Heart right ventricle (tissue), 16 donors: ENCODE measurements at regions not wholly inside any gene's neighbourhood (a gene's known extent, or its start where the extent isn't known, plus 50 kb on each side); places are given as distances from the start of the nearest gene placed in this dataset.

ENCODE experiments used
- ATAC-seq, 8 donors: fragments of 200-7000 bp; cut with Tn5 transposase; one replicate each; pipeline ENCODE4 v1.9.1; 2020; ENCODE audit warnings: mild to moderate bottlenecking in 8 of 8, moderate library complexity in 8 of 8, moderate number of reproducible peaks in 1 of 8
- DNase-seq, 2 donors: peaks; one replicate each; pipeline ENCODE4 v3.0.0-alpha.2; 2020
- H3K27ac ChIP-seq, 10 donors: fragments of 200-600 bp; sonication (generic) in 2 of 10; one replicate each; pipeline versions ENCODE4 v1.5.0 to v1.8.0; 2020 to 2022; ENCODE audit warnings: mild to moderate bottlenecking in 3 of 10
- H3K27me3 ChIP-seq, 7 donors: fragments of 200-600 bp; one replicate each; pipeline ENCODE4 v1.8.0; 2021 to 2022; ENCODE audit warnings: mild to moderate bottlenecking in 2 of 7
- H3K36me3 ChIP-seq, 9 donors: fragments of 200-600 bp; sonication (generic) in 1 of 9; one replicate each; pipeline versions ENCODE4 v1.5.0 to v1.8.0; 2020 to 2022; ENCODE audit warnings: mild to moderate bottlenecking in 2 of 9
- H3K4me1 ChIP-seq, 9 donors: fragments of 200-600 bp; sonication (generic) in 1 of 9; one replicate each; pipeline versions ENCODE4 v1.5.0 to v1.8.0; 2020 to 2022; ENCODE audit warnings: mild to moderate bottlenecking in 4 of 9
- H3K4me3 ChIP-seq, 10 donors: fragments of 200-600 bp; sonication (generic) in 2 of 10; one replicate each; pipeline versions ENCODE4 v1.5.0 to v1.8.0; 2020 to 2022; ENCODE audit warnings: mild to moderate bottlenecking in 7 of 10, moderate library complexity in 2 of 10
- H3K9me3 ChIP-seq, 11 donors: fragments of 200-600 bp in 10 of 11; sonication (generic) in 2 of 11; one replicate each; pipeline versions ENCODE4 v1.5.0 to v1.8.0; 2013 to 2022; ENCODE audit warnings: mild to moderate bottlenecking in 2 of 11, control low read depth in 1 of 11, moderate library complexity in 1 of 11
- CTCF ChIP-seq, 9 donors: fragments of 200-600 bp; sonication (generic) in 2 of 9; IDR thresholded peaks; one replicate each; pipeline versions ENCODE4 v1.5.0 to v1.8.0; 2021 to 2022; ENCODE audit warnings: antibody characterized with exemption in 9 of 9, mild to moderate bottlenecking in 5 of 9, moderate library complexity in 1 of 9
- WGBS, 2 donors: extraction: QIAGEN DNeasy Blood & Tissue Kit; methylation state at CpG; one replicate each; pipeline ENCODE4 v1.1.7; 2013; ENCODE audit warnings: inconsistent platforms in 1 of 2; 5-methylcytosine and 5-hydroxymethylcytosine counted together
- intact Hi-C, 10 donors: fragments of 100-400 bp; cut with DNase I; formaldehyde crosslinking; loops; one replicate each; pipeline versions ENCODE4 v1.11.1 to v1.14.2; 2022
- donor health status: Arrhythmogenic right ventricular cardiomyopathy.
- donor health status: ischemic (EF 13 %, LVEDD 7.1; RV severe dilation, severe dysfunction).
- donor health status: healthy with polysubstance abuse.
- donor health status: DM: no; HTN: yes; CAD: no.
- donor health status: DM: no; HTN: no; CAD: no.
- donor health status: ischemic (EF 25% LVEDD 6.9; RV normal size, moderate dysfunction).
- donor health status: ischemic (EF 25% LVEDD 5.7; RV mildly dilated, moderate dysfunction).
- donor health status: healthy.
- donor health status: DM: yes; HTN: yes; CAD: no.
- donor health status: Ischemic cardiomyopathy.
- donor health status: ischemic (EF 35%, LVEDD 5.7; RV mildly dilated, moderate dysfunction).
- donor health status: nonischemic (EF 11% LVEDD 7.7; RV severe dilation, severe dysfunction).
- donor health status: DM: yes; HTN: yes; CAD: no.
- donor health status: PGD.
- donor health status: ischemic (EF 29% LVEDD 5.4; RV normal size, mild dysfunction).
- donor health status: nonischemic (EF 23%, LVEDD 6.1; RV moderate dilation, normal function).

GRCh38 chr14:65961004-65961403, 525.2 kb upstream of the CCDC196 start:
- peak in 8 of 9 donors; percentile 22 to 76 (median 51) for TF ChIP-seq CTCF (IDR thresholded peaks at IDR 0.05)
- ATAC-seq, result peak in 1 of 8 donors; percentile 72

GRCh38 chr14:65962952-65963351, 523.2 kb upstream of the CCDC196 start:
- peaks cover 0 to 6% (median 0%) of the 10 kb centered on the region in 9 donors for H3K4me1 ChIP-seq
- H3K9me3 ChIP-seq, result no peaks in the 10 kb centered on the region
- 60 to 80% methylated on average over 3 of the region's 3 CpGs for WGBS, 2 donors
- no peaks in the 10 kb centered on the region for H3K36me3 ChIP-seq
- peaks cover 0 to 28% (median 4%) of the 10 kb centered on the region in 7 donors for H3K27me3 ChIP-seq
- no peak for TF ChIP-seq CTCF (IDR thresholded peaks at IDR 0.05)
- DNase-seq (no peak), ATAC-seq (no peak)
- H3K4me3 ChIP-seq, result no peak overlapping the region
- intact Hi-C loops, result loop anchor here in 4 of 10 donors (5.0 kb wide), 2 partner anchors 109 to 801 kb away; no protein-coding TSS in a partner anchor
- no peak overlapping the region for H3K27ac ChIP-seq

More at GRCh38 chr14:65961004-65961403, 525.2 kb upstream of the CCDC196 start:
- Histone ChIP-seq H3K9me3 (no peaks in the 10 kb centered on the region), H3K36me3 (no peaks in the 10 kb centered on the region), H3K4me3 (no peak overlapping the region), H3K27ac (no peak overlapping the region), H3K4me1 (peaks cover 0 to 6% (median 0%) of the 10 kb centered on the region in 9 donors), H3K27me3 (peaks cover 0 to 22% (median 0%) of the 10 kb centered on the region in 7 donors)
- 41 to 45% methylated on average over 7 of the region's 7 CpGs for WGBS, 2 donors
- intact Hi-C loops, result loop anchor here in 7 of 10 donors (1.0 to 5.0 kb wide), 4 partner anchors 109 to 799 kb away; no protein-coding TSS in a partner anchor
- DNase-seq, result peak; percentile 15 to 52

- 57 to 66% methylated on average over 2 of the region's 2 CpGs for WGBS, 2 donors
- Histone ChIP-seq H3K27ac (no peak overlapping the region), H3K4me3 (no peak overlapping the region), H3K36me3 (no peaks in the 10 kb centered on the region), H3K9me3 (no peaks in the 10 kb centered on the region), H3K4me1 (peaks cover 0 to 4% (median 0%) of the 10 kb centered on the region in 9 donors), H3K27me3 (peaks cover 0 to 28% (median 4%) of the 10 kb centered on the region in 7 donors)
- TF ChIP-seq CTCF (IDR thresholded peaks at IDR 0.05), result no peak
- intact Hi-C loops, result loop anchor here in 4 of 10 donors (5.0 kb wide), 2 partner anchors 108 to 802 kb away; no protein-coding TSS in a partner anchor
- DNase-seq (no peak), ATAC-seq (no peak)
Observed at GRCh38 chr14:65964366-65964765, 521.8 kb upstream of the CCDC196 start.

GRCh38 chr14:65966188-65966587, 520.0 kb upstream of the CCDC196 start:
- WGBS, 2 donors, result 70 to 77% methylated on average over 2 of the region's 2 CpGs

More at GRCh38 chr14:65966188-65966587, 520.0 kb upstream of the CCDC196 start:
- ATAC-seq (no peak), DNase-seq (no peak)
- intact Hi-C loops, result no loop called here
- Histone ChIP-seq H3K4me1 (no peaks in the 10 kb centered on the region), H3K9me3 (no peaks in the 10 kb centered on the region), H3K27ac (no peak overlapping the region), H3K36me3 (no peaks in the 10 kb centered on the region), H3K4me3 (no peak overlapping the region), H3K27me3 (peaks cover 0 to 32% (median 8%) of the 10 kb centered on the region in 7 donors)
- no peak for TF ChIP-seq CTCF (IDR thresholded peaks at IDR 0.05)
